ENCODE measurements at regions not wholly inside any gene's neighbourhood (a gene's known extent, or its start where the extent isn't known, plus 50 kb on each side); places are given as distances from the start of the nearest gene placed in this dataset.

GRCh38 chr5:23411200-23411599, 96.2 kb upstream of the PRDM9 start:
- TF ChIP-seq CTCF (IDR thresholded peaks at IDR 0.05) (no peak), EZH2 (IDR thresholded peaks at IDR 0.05; ENCODE audit: borderline replicate concordance, insufficient read depth, low read depth, low read length, poor library complexity, severe bottlenecking) (no peak)
